OCI-LY7 (cell line): ENCODE measurements at regions not wholly inside any gene's neighbourhood (a gene's known extent, or its start where the extent isn't known, plus 50 kb on each side); places are given as distances from the start of the nearest gene placed in this dataset.

Source experiments
- BruUV-seq: library from RNA; stranded (reverse); fragments of 400-500 nt; replicated peaks from 2 replicates; lab custom pipeline; 2021; lab: Mats Ljungman, UMichigan
- CTCF ChIA-PET: fragments of 300-600 bp; sonication (Branson Sonifier 250); formaldehyde crosslinking; loops from one replicate; lab custom pipeline; 2022; ENCODE audit warnings: antibody characterized with exemption; ENCODE audit not compliant: unreplicated experiment; lab: Charles Lee
- POLR2A ChIA-PET: fragments of 300-600 bp; sonication (Branson Sonifier 250); formaldehyde crosslinking; loops from one replicate; lab custom pipeline; 2022; ENCODE audit warnings: antibody characterized with exemption; lab: Charles Lee
- DNase-seq: peaks from one replicate; pipeline ENCODE4 v3.0.0-alpha.2; 2015; ENCODE audit warnings: low spot score
- H2AFZ ChIP-seq: fragments of 200-600 bp; sonication (generic), shearing (Covaris generic); 2 replicates; pipeline ENCODE4 v1.6.1; 2014; ENCODE audit warnings: mild to moderate bottlenecking, antibody characterized with exemption, low read length, moderate library complexity
- H3K27ac ChIP-seq: fragments of 200-600 bp; sonication (generic); 2 replicates; pipeline ENCODE4 v1.5.1; 2014; ENCODE audit warnings: mixed run types, low read depth, mild to moderate bottlenecking, moderate library complexity, low read length, inconsistent platforms; ENCODE audit not compliant: poor library complexity, severe bottlenecking
- H3K36me3 ChIP-seq: fragments of 200-600 bp; sonication (generic); 2 replicates; pipeline ENCODE4 v1.6.1; 2014; ENCODE audit warnings: mild to moderate bottlenecking, antibody characterized with exemption, low read length, moderate library complexity, mixed read lengths; ENCODE audit not compliant: insufficient read depth
- H3K4me1 ChIP-seq: fragments of 200-600 bp; sonication (generic); 2 replicates; pipeline ENCODE4 v1.5.1; 2014; ENCODE audit warnings: mild to moderate bottlenecking, low read length; ENCODE audit not compliant: insufficient read depth, poor library complexity, severe bottlenecking
- H3K4me2 ChIP-seq: fragments of 200-600 bp; sonication (generic); 2 replicates; pipeline ENCODE4 v1.6.1; 2014; ENCODE audit warnings: mild to moderate bottlenecking, low read length
- H3K4me3 ChIP-seq: fragments of 200-600 bp; sonication (generic); 2 replicates; pipeline ENCODE4 v1.5.1; 2014; ENCODE audit warnings: mild to moderate bottlenecking, low read depth, low read length; ENCODE audit not compliant: poor library complexity, severe bottlenecking
- H3K79me2 ChIP-seq: fragments of 200-600 bp; sonication (generic); 2 replicates; pipeline ENCODE4 v1.6.1; 2016; ENCODE audit warnings: low read depth, mild to moderate bottlenecking, low read length, moderate library complexity, mixed read lengths; ENCODE audit not compliant: insufficient read depth
- H3K9me2 ChIP-seq: fragments of 200-600 bp; sonication (generic); 2 replicates; pipeline ENCODE4 v1.6.1; 2016; ENCODE audit warnings: mild to moderate bottlenecking, low read length, mixed read lengths; ENCODE audit not compliant: insufficient read depth
- H3K9me3 ChIP-seq: fragments of 200-600 bp; sonication (generic); 2 replicates; pipeline ENCODE4 v1.6.1; 2014; ENCODE audit warnings: mild to moderate bottlenecking, mixed run types, low read length, mixed read lengths
- H4K20me1 ChIP-seq: fragments of 200-600 bp; sonication (generic); 2 replicates; pipeline ENCODE4 v1.6.1; 2014; ENCODE audit warnings: mild to moderate bottlenecking, antibody characterized with exemption, low read length, moderate library complexity, mixed read lengths; ENCODE audit not compliant: insufficient read depth
- CTCF ChIP-seq: fragments of 200-600 bp; sonication (generic); conservative IDR thresholded peaks from 2 replicates; pipeline ENCODE4 v1.5.1; 2014; ENCODE audit warnings: mild to moderate bottlenecking, antibody characterized with exemption, low read length, moderate library complexity, mixed read lengths
- EZH2phosphoT487 ChIP-seq: fragments of 200-600 bp; sonication (generic); IDR thresholded peaks from 2 replicates; pipeline ENCODE4 v1.6.1; 2018; ENCODE audit warnings: low read depth, borderline replicate concordance, mild to moderate bottlenecking, mixed run types, antibody characterized with exemption, low read length, moderate library complexity, mixed read lengths
- intact Hi-C: fragments of 100-400 bp; cut with micrococcal nuclease; formaldehyde crosslinking; loops from one replicate; pipeline ENCODE4 v1.10.0; 2022; ENCODE audit not compliant: unreplicated experiment

DNA sequence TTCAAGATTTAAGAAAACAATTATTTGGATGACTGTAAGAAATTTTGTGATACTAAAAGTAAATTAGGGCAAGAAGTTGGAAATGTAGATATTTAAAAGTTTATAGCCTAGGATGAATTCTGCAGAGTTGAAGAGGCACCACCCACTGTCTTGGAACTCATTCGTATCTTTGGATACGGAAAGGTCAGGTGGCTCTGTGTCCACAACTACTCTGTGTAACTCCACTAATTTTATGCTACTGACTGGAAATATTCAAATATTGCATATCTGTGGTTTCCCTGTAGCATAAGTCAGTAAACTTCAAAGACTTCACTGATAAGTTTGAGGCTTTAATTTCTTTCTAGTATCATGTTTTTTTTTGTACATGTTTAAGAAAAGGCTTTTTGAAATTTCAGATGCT, 156.9 kb upstream of the RPRM start:
- POLR2A ChIA-PET = no interaction called here
- no peaks in the 10 kb centered on the region for H3K9me3 ChIP-seq
- intact Hi-C loops = no loop called here
- no peak overlapping the region for H3K4me2 ChIP-seq
- no peaks in the 10 kb centered on the region for H3K79me2 ChIP-seq
- H3K27ac ChIP-seq = no peak overlapping the region
- DNase-seq = no peak
- no peaks in the 10 kb centered on the region for H3K36me3 ChIP-seq
- CTCF ChIA-PET = no interaction called here
- BruUV-seq = no TSS peak
- TF ChIP-seq EZH2phosphoT487 (no peak), CTCF (no peak)
- no peak overlapping the region for H2AFZ ChIP-seq
- no peaks in the 10 kb centered on the region for H3K4me1 ChIP-seq
- H3K9me2 ChIP-seq = no peaks in the 10 kb centered on the region
- no peak overlapping the region for H3K4me3 ChIP-seq
- H4K20me1 ChIP-seq = no peaks in the 10 kb centered on the region

DNA sequence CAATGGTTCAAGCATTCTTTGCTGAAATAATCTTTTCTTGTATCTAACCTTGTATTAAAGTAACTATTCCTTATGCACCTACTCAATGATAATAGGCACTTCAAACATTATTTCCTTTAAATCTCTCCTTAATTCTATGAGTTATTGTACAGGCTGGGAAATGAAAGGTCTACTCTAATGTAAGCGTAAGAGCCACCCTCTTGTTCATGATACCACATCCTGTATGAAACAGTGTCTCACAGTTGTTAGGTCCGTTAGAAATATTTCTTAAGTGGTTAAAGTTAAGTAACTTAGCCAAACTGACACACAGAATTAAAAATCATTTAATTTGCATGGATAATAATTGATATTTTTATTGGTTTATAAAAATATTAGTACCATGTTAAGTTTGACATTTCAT, 162.5 kb upstream of the RPRM start:
- TF ChIP-seq CTCF (no peak), EZH2phosphoT487 (no peak)
- Histone ChIP-seq H3K79me2 (no peaks in the 10 kb centered on the region), H3K4me2 (no peak overlapping the region), H3K9me3 (no peaks in the 10 kb centered on the region), H3K27ac (no peak overlapping the region), H3K4me3 (no peak overlapping the region), H3K4me1 (no peaks in the 10 kb centered on the region), H3K9me2 (no peaks in the 10 kb centered on the region), H4K20me1 (no peaks in the 10 kb centered on the region), H2AFZ (no peak overlapping the region), H3K36me3 (no peaks in the 10 kb centered on the region)
- DNase-seq = no peak
- POLR2A ChIA-PET = interaction anchor here (1.1 kb wide), 1 partner anchor 9 kb away, joined by 3 read pairs; no protein-coding TSS in a partner anchor
- no TSS peak for BruUV-seq
- intact Hi-C loops = no loop called here
- CTCF ChIA-PET = no interaction called here

DNA sequence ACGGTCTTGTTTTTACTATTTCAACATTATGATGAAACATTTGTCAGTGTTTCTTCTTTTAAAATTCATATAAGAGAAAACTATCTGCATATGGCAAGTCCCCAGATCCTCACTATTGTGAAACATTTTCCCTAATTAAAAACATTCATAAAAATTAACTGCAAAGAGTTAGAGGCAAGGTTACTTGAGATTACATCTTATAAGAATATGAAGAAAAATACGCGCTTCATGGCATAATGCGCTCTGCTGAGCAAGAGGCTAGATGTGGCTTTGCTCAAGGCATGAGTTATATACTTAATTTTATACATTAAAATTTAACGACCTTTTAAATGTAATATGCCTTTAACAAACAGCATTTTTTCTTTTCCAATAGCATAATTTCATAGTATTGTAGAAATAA, 166.4 kb upstream of the RPRM start:
- no peaks in the 10 kb centered on the region for H3K9me3 ChIP-seq
- H3K4me2 ChIP-seq = no peak overlapping the region
- no TSS peak for BruUV-seq
- no peaks in the 10 kb centered on the region for H3K9me2 ChIP-seq
- ChIA-PET CTCF (no interaction called here), POLR2A (no interaction called here)
- H3K79me2 ChIP-seq = no peaks in the 10 kb centered on the region
- no peak for DNase-seq
- no peaks in the 10 kb centered on the region for H3K36me3 ChIP-seq
- H3K4me3 ChIP-seq = no peak overlapping the region
- intact Hi-C loops = no loop called here
- H3K4me1 ChIP-seq = no peaks in the 10 kb centered on the region
- H2AFZ ChIP-seq = no peak overlapping the region
- no peak overlapping the region for H3K27ac ChIP-seq
- H4K20me1 ChIP-seq = no peaks in the 10 kb centered on the region
- TF ChIP-seq EZH2phosphoT487 = no peak
- no peak for TF ChIP-seq CTCF
